ENCODE measurements at regions not wholly inside any gene's neighbourhood (a gene's known extent, or its start where the extent isn't known, plus 50 kb on each side); places are given as distances from the start of the nearest gene placed in this dataset.

DNA sequence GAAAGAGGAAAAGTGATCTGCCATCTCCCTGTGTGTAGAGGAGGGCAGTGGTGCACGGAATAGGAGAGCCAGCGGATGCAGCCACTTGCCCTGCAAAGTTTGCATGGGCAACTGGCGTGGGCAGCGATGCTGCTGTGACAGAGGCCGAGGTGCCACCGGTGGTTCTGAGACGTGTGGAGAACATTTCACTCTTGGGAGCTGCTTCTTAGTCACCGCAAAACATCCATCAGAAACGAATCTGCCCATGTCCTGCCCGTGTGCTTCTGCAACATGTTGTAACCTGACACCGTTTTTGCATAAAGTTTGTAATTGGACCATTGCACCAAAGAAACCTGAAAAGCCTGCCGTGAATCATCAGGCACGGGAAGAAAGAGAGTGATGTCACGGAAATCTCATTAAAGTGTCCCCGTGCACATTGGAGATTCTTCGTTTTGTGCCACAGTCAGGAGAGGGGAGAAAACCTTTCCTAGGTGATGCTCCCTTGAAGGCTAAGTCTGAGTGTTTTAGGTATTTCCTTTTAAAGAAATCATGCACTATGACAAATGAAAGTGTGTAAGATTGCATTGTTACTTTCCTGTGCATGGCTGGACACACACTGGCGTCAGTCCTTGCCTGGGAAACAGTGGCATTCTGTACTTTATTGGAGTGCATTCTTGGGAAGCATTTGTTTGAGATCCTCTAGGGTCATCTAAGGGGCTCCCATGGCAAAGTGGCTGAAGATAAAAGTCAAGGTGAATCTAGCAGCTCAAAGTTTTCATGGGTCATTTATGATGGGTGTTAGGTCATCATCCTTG is 302.6 kb downstream of the KLF6 start:
- Histone ChIP-seq H3K27ac (ENCODE audit: low read length) (peak overlapping the region; percentile 78), H3K27me3 (ENCODE audit: control insufficient read depth, insufficient read depth, low read length) (no peaks in the 10 kb centered on the region), H3K9me3 (replicated peaks; ENCODE audit: control insufficient read depth, low read depth, low read length) (no peaks in the 10 kb centered on the region), H3K36me3 (ENCODE audit: control insufficient read depth, insufficient read depth, low read length) (no peaks in the 10 kb centered on the region), H3K4me3 (ENCODE audit: low read length) (no peak overlapping the region), H3K4me1 (ENCODE audit: control insufficient read depth, insufficient read depth, low read length) (peaks cover 30% of the 10 kb centered on the region)
- WGBS (ENCODE audit: insufficient coverage): 17% methylated on average over 17 of the region's 17 CpGs
- DNase-seq: peak; percentile 88

DNA sequence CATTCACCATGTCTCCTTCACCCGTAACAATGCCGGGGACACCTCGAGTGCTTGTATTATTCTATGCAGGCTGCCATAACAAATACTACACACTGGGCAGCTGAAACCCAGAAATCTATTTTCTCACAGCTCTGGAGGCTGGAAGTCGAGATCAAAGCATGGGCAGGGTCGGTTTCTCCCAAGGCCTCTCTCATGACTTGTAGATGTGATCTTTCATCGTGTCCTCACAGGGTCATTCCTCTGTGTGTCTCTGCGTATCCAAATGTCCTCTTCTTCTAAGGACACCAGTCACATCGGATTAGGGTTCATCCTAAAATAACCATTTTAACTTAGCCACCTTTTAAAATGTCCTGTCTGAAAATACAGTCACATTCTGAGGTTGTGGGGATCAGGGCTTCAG is 303.5 kb downstream of the KLF6 start:
- Histone ChIP-seq H3K36me3 (ENCODE audit: control insufficient read depth, insufficient read depth, low read length) (no peaks in the 10 kb centered on the region), H3K4me3 (ENCODE audit: low read length) (no peak overlapping the region), H3K27ac (ENCODE audit: low read length) (no peak overlapping the region), H3K9me3 (replicated peaks; ENCODE audit: control insufficient read depth, low read depth, low read length) (no peaks in the 10 kb centered on the region), H3K4me1 (ENCODE audit: control insufficient read depth, insufficient read depth, low read length) (peaks cover 30% of the 10 kb centered on the region), H3K27me3 (ENCODE audit: control insufficient read depth, insufficient read depth, low read length) (no peaks in the 10 kb centered on the region)
- no peak for DNase-seq
- WGBS (ENCODE audit: insufficient coverage): 97% methylated on average over 6 of the region's 8 CpGs

DNA sequence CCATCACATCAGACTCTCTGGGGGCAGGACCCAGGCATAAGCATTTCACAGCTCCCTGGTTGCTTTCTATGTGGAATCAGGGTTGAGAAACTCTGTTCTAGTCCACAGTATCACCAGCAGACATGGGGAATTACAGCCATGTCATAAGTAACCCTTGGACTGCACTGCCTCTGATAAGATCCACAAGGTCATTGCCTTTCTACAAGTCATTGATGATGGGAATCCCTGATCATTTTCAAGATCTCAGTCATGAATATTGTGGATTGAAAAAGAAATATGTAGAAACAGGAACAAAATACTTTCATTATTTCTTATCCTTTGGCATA is 304.1 kb downstream of the KLF6 start:
- H3K9me3 ChIP-seq (replicated peaks; ENCODE audit: control insufficient read depth, low read depth, low read length): no peaks in the 10 kb centered on the region
- peaks cover 34% of the 10 kb centered on the region for H3K4me1 ChIP-seq (ENCODE audit: control insufficient read depth, insufficient read depth, low read length)
- H3K36me3 ChIP-seq (ENCODE audit: control insufficient read depth, insufficient read depth, low read length): no peaks in the 10 kb centered on the region
- no peaks in the 10 kb centered on the region for H3K27me3 ChIP-seq (ENCODE audit: control insufficient read depth, insufficient read depth, low read length)
- no peak overlapping the region for H3K27ac ChIP-seq (ENCODE audit: low read length)
- DNase-seq: no peak
- no peak overlapping the region for H3K4me3 ChIP-seq (ENCODE audit: low read length)

DNA sequence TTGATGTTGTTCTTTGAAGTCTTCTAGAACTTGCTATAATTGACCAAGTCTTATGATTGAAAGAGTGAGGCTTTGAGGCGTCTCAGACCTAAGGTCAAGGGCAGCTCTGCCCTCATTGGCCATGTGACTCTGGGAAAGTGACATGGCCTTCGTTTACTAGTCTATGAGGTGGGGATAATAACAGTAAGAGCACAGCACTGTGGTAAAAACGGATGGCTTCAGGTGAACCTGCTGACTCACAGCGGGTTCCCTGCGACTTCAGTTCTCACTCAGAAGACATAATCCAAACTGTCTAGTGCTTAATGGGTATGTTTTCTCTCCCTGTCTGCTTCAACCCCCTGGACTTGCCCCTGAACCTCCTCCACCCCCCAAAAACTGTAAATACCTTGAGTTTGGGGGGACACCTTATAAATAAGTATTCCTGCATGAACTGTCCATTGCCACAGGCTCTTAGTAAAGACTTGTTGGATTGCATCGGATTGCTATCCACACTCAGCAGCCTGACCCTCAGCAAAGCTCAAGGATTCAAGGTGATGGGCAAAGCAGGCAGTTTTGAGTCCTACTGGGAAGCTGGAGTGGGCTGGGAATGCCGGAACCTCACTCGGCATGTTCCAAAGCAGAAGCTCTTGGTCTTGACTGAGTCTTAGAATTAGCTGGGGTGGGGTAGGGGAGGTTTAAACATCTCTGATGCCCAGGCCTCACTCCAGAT is 304.6 kb downstream of the KLF6 start:
- no peaks in the 10 kb centered on the region for H3K9me3 ChIP-seq (replicated peaks; ENCODE audit: control insufficient read depth, low read depth, low read length)
- no peaks in the 10 kb centered on the region for H3K27me3 ChIP-seq (ENCODE audit: control insufficient read depth, insufficient read depth, low read length)
- no peaks in the 10 kb centered on the region for H3K36me3 ChIP-seq (ENCODE audit: control insufficient read depth, insufficient read depth, low read length)
- no peak for DNase-seq
- H3K27ac ChIP-seq (ENCODE audit: low read length): no peak overlapping the region
- no peak overlapping the region for H3K4me3 ChIP-seq (ENCODE audit: low read length)
- peaks cover 34% of the 10 kb centered on the region for H3K4me1 ChIP-seq (ENCODE audit: control insufficient read depth, insufficient read depth, low read length)
- WGBS (ENCODE audit: insufficient coverage): 86% methylated on average over 6 of the region's 8 CpGs

GRCh38 chr10:3478632-3479240 is 306.2 kb upstream of the PITRM1 start:
- Histone ChIP-seq H3K27me3 (ENCODE audit: control insufficient read depth, insufficient read depth, low read length) (no peaks in the 10 kb centered on the region), H3K27ac (ENCODE audit: low read length) (no peak overlapping the region), H3K4me3 (ENCODE audit: low read length) (no peak overlapping the region), H3K4me1 (ENCODE audit: control insufficient read depth, insufficient read depth, low read length) (peaks cover 18% of the 10 kb centered on the region), H3K36me3 (ENCODE audit: control insufficient read depth, insufficient read depth, low read length) (no peaks in the 10 kb centered on the region), H3K9me3 (replicated peaks; ENCODE audit: control insufficient read depth, low read depth, low read length) (no peaks in the 10 kb centered on the region)
- DNase-seq: no peak
- 86% methylated on average over 7 of the region's 7 CpGs for WGBS (ENCODE audit: insufficient coverage)

- Histone ChIP-seq H3K36me3 (ENCODE audit: control insufficient read depth, insufficient read depth, low read length) (no peaks in the 10 kb centered on the region), H3K27me3 (ENCODE audit: control insufficient read depth, insufficient read depth, low read length) (no peaks in the 10 kb centered on the region), H3K27ac (ENCODE audit: low read length) (no peak overlapping the region), H3K4me1 (ENCODE audit: control insufficient read depth, insufficient read depth, low read length) (peaks cover 16% of the 10 kb centered on the region), H3K9me3 (replicated peaks; ENCODE audit: control insufficient read depth, low read depth, low read length) (no peaks in the 10 kb centered on the region), H3K4me3 (ENCODE audit: low read length) (no peak overlapping the region)
- DNase-seq: no peak
- no CpG with 5 or more reads among the region's 2 CpGs for WGBS (ENCODE audit: insufficient coverage)
Observed at GRCh38 chr10:3478153-3478552, 305.6 kb upstream of the PITRM1 start.

DNA sequence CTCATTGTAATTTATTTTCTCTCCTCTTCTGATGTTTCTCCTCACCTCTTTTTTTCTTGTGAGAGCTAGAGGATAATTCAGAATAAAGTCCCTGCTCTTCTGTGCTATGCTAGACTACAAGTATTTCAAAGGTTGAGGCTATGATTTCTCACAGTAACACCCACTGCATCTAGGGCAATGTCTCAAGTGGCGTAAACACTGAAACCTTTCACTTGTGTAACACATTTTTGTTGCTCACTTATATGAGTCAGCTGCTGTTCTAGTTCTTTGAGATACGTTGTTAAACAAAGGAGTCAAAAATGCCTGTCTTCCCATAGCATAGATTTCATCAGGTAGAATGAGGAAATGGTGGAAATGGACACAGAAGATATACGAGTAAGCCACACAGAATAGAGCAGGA is 305.1 kb upstream of the PITRM1 start:
- H3K27me3 ChIP-seq (ENCODE audit: control insufficient read depth, insufficient read depth, low read length): no peaks in the 10 kb centered on the region
- no peaks in the 10 kb centered on the region for H3K36me3 ChIP-seq (ENCODE audit: control insufficient read depth, insufficient read depth, low read length)
- no CpG with 5 or more reads among the region's 3 CpGs for WGBS (ENCODE audit: insufficient coverage)
- peaks cover 13% of the 10 kb centered on the region for H3K4me1 ChIP-seq (ENCODE audit: control insufficient read depth, insufficient read depth, low read length)
- H3K4me3 ChIP-seq (ENCODE audit: low read length): no peak overlapping the region
- no peak for DNase-seq
- no peaks in the 10 kb centered on the region for H3K9me3 ChIP-seq (replicated peaks; ENCODE audit: control insufficient read depth, low read depth, low read length)
- H3K27ac ChIP-seq (ENCODE audit: low read length): no peak overlapping the region

GRCh38 chr10:3476640-3477448 is 304.3 kb upstream of the PITRM1 start:
- 90% methylated on average over 7 of the region's 12 CpGs for WGBS (ENCODE audit: insufficient coverage)
- no peak overlapping the region for H3K27ac ChIP-seq (ENCODE audit: low read length)
- DNase-seq: no peak
- H3K36me3 ChIP-seq (ENCODE audit: control insufficient read depth, insufficient read depth, low read length): no peaks in the 10 kb centered on the region
- H3K4me1 ChIP-seq (ENCODE audit: control insufficient read depth, insufficient read depth, low read length): peaks cover 11% of the 10 kb centered on the region
- H3K9me3 ChIP-seq (replicated peaks; ENCODE audit: control insufficient read depth, low read depth, low read length): no peaks in the 10 kb centered on the region
- H3K27me3 ChIP-seq (ENCODE audit: control insufficient read depth, insufficient read depth, low read length): no peaks in the 10 kb centered on the region
- no peak overlapping the region for H3K4me3 ChIP-seq (ENCODE audit: low read length)

DNA sequence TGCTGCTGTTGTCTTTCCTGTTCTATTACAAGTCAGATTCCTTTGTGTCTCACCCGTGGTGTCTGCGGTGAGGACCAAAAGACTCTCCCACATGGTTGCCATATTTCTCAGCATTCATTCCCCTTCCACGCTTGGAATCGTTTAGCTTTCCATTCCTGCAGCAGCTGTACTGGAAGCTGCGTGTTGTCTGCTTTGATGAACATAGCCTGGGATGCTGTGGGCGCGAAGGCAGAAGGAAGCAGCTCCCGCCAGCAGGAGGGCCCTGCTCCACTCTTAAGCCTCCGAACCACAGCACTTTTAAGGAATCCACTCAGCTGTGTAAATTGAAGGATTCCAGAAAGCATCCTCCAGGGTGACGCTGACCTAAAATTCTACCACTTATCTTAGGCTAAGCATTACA is 303.6 kb upstream of the PITRM1 start:
- H3K36me3 ChIP-seq (ENCODE audit: control insufficient read depth, insufficient read depth, low read length): no peaks in the 10 kb centered on the region
- no peak overlapping the region for H3K27ac ChIP-seq (ENCODE audit: low read length)
- H3K4me1 ChIP-seq (ENCODE audit: control insufficient read depth, insufficient read depth, low read length): peaks cover 10% of the 10 kb centered on the region
- no peaks in the 10 kb centered on the region for H3K27me3 ChIP-seq (ENCODE audit: control insufficient read depth, insufficient read depth, low read length)
- H3K9me3 ChIP-seq (replicated peaks; ENCODE audit: control insufficient read depth, low read depth, low read length): no peaks in the 10 kb centered on the region
- DNase-seq: peak; percentile 42
- WGBS (ENCODE audit: insufficient coverage): 80% methylated on average over 9 of the region's 10 CpGs
- no peak overlapping the region for H3K4me3 ChIP-seq (ENCODE audit: low read length)

DNA sequence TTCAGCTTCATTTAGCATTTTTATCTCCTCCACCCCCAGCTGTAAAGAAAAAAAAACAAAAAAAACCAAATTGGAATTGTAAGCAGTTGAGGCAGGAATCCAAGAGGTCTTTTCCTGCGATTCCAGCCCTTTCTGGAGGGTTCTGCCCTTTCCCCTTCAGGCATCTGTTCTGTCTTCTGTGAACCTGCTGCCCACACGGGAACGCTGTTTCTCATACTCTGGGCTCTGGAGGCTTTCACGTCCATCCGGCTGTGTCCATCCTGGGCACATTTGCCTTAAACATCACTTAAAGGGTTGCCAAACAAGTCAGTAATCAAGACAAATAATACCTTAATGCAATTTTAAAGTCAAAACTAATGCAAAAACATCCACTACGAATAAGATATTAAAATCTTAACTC is 302.8 kb upstream of the PITRM1 start:
- Histone ChIP-seq H3K27ac (ENCODE audit: low read length) (no peak overlapping the region), H3K27me3 (ENCODE audit: control insufficient read depth, insufficient read depth, low read length) (no peaks in the 10 kb centered on the region), H3K9me3 (replicated peaks; ENCODE audit: control insufficient read depth, low read depth, low read length) (no peaks in the 10 kb centered on the region), H3K4me3 (ENCODE audit: low read length) (no peak overlapping the region), H3K36me3 (ENCODE audit: control insufficient read depth, insufficient read depth, low read length) (no peaks in the 10 kb centered on the region), H3K4me1 (ENCODE audit: control insufficient read depth, insufficient read depth, low read length) (peaks cover 12% of the 10 kb centered on the region)
- WGBS (ENCODE audit: insufficient coverage): 66% methylated on average over 3 of the region's 6 CpGs
- no peak for DNase-seq
